ENCODE measurements at regions not wholly inside any gene's neighbourhood (a gene's known extent, or its start where the extent isn't known, plus 50 kb on each side); places are given as distances from the start of the nearest gene placed in this dataset.

GRCh38 chr10:62618054-62618453 lies 186.5 kb upstream of the ADO start:
- no peak for TF ChIP-seq EP300 (IDR thresholded peaks at IDR 0.05)
- TF ChIP-seq CTCF (IDR thresholded peaks at IDR 0.05) = no peak

Measured in tibial nerve (tissue), 4 donors.